ENCODE measurements at regions not wholly inside any gene's neighbourhood (a gene's known extent, or its start where the extent isn't known, plus 50 kb on each side); places are given as distances from the start of the nearest gene placed in this dataset.
"Not testable (repeated sequence)": the region's sequence is repeated elsewhere in the genome, so short reads cannot be mapped to it uniquely, and the experiment has no call there.

- not testable (repeated sequence) for TF ChIP-seq CTCF (IDR thresholded peaks at IDR 0.05; ENCODE audit: insufficient read depth, low read length, poor library complexity, severe bottlenecking); EZH2phosphoT487 (conservative IDR thresholded peaks at IDR 0.05; ENCODE audit: low read length)
Observed at GRCh38 chr1:149157409-149157808, 54.1 kb upstream of the NBPF9 start.
